Activated CD8-positive, alpha-beta T cell treated with anti-CD3 and anti-CD28 coated beads for 36 hours (primary cell): ENCODE measurements at regions not wholly inside any gene's neighbourhood (a gene's known extent, or its start where the extent isn't known, plus 50 kb on each side); places are given as distances from the start of the nearest gene placed in this dataset.

ENCODE experiments used
- ATAC-seq: fragments of 200-7000 bp; cut with Tn5 transposase; one replicate; pipeline ENCODE4 v1.10.0; 2021; ENCODE audit warnings: mild to moderate bottlenecking, moderate library complexity
- CTCF ChIA-PET: fragments of 350-600 bp; sonication (Branson Sonifier 250); formaldehyde crosslinking; loops from one replicate; lab custom pipeline; 2021; ENCODE audit warnings: antibody characterized with exemption; lab: Charles Lee
- POLR2A ChIA-PET: fragments of 350-600 bp; sonication (Branson Sonifier 250); formaldehyde crosslinking; loops from one replicate; lab custom pipeline; 2021; ENCODE audit warnings: antibody characterized with exemption; lab: Charles Lee
- DNase-seq: peaks from one replicate; pipeline ENCODE4 v3.0.0-alpha.2; 2020
- H3K27ac Mint-ChIP-seq: one replicate; pipeline ENCODE4 v1.8.0; 2021; ENCODE audit warnings: mild to moderate bottlenecking, mixed read lengths
- H3K27me3 Mint-ChIP-seq: one replicate; pipeline ENCODE4 v1.8.0; 2021; ENCODE audit warnings: mixed read lengths
- H3K36me3 Mint-ChIP-seq: one replicate; pipeline ENCODE4 v1.8.0; 2021; ENCODE audit warnings: low read depth, mixed read lengths
- H3K4me1 Mint-ChIP-seq: one replicate; pipeline ENCODE4 v1.8.0; 2021; ENCODE audit warnings: low read depth, mixed read lengths
- H3K4me3 Mint-ChIP-seq: one replicate; pipeline ENCODE4 v1.8.0; 2021; ENCODE audit warnings: mild to moderate bottlenecking, moderate library complexity, mixed read lengths
- H3K9me3 Mint-ChIP-seq: one replicate; pipeline ENCODE4 v1.8.0; 2021; ENCODE audit warnings: mixed read lengths
- intact Hi-C: fragments of 100-400 bp; cut with micrococcal nuclease; formaldehyde crosslinking; loops from one replicate; pipeline ENCODE4 v1.10.0; 2022
- TF ChIP-seq, protein P1 (sequence below): fragments of 200-600 bp; IDR thresholded peaks from one replicate; pipeline ENCODE4 v1.8.0; 2022; ENCODE audit warnings: antibody characterized with exemption, mild to moderate bottlenecking

- no peak for DNase-seq
- no peak overlapping the region for H3K27ac Mint-ChIP-seq
- H3K27me3 Mint-ChIP-seq, result peaks cover 2% of the 10 kb centered on the region
- ATAC-seq, result no peak
- H3K36me3 Mint-ChIP-seq, result no peaks in the 10 kb centered on the region
- peaks cover 4% of the 10 kb centered on the region for H3K9me3 Mint-ChIP-seq
- POLR2A ChIA-PET, result no interaction called here
- no peak overlapping the region for H3K4me3 Mint-ChIP-seq
- TF ChIP-seq, protein P1, sequence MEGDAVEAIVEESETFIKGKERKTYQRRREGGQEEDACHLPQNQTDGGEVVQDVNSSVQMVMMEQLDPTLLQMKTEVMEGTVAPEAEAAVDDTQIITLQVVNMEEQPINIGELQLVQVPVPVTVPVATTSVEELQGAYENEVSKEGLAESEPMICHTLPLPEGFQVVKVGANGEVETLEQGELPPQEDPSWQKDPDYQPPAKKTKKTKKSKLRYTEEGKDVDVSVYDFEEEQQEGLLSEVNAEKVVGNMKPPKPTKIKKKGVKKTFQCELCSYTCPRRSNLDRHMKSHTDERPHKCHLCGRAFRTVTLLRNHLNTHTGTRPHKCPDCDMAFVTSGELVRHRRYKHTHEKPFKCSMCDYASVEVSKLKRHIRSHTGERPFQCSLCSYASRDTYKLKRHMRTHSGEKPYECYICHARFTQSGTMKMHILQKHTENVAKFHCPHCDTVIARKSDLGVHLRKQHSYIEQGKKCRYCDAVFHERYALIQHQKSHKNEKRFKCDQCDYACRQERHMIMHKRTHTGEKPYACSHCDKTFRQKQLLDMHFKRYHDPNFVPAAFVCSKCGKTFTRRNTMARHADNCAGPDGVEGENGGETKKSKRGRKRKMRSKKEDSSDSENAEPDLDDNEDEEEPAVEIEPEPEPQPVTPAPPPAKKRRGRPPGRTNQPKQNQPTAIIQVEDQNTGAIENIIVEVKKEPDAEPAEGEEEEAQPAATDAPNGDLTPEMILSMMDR, result no peak
- CTCF ChIA-PET, result no interaction called here
- H3K4me1 Mint-ChIP-seq, result no peaks in the 10 kb centered on the region
- intact Hi-C loops, result no loop called here
These were observed 220.6 kb upstream of the SH3BP4 start for GRCh38 chr2:234731236-234731635.

- TF ChIP-seq, protein P1, result no peak
- intact Hi-C loops, result no loop called here
- ChIA-PET CTCF (no interaction called here), POLR2A (no interaction called here)
- no peaks in the 10 kb centered on the region for H3K4me1 Mint-ChIP-seq
- H3K4me3 Mint-ChIP-seq, result no peak overlapping the region
- ATAC-seq, result no peak
- H3K9me3 Mint-ChIP-seq, result no peaks in the 10 kb centered on the region
- DNase-seq, result no peak
- H3K27ac Mint-ChIP-seq, result no peak overlapping the region
- H3K36me3 Mint-ChIP-seq, result no peaks in the 10 kb centered on the region
- H3K27me3 Mint-ChIP-seq, result peaks cover 5% of the 10 kb centered on the region
These were observed 221.7 kb upstream of the SH3BP4 start for GRCh38 chr2:234730066-234730640.

DNA sequence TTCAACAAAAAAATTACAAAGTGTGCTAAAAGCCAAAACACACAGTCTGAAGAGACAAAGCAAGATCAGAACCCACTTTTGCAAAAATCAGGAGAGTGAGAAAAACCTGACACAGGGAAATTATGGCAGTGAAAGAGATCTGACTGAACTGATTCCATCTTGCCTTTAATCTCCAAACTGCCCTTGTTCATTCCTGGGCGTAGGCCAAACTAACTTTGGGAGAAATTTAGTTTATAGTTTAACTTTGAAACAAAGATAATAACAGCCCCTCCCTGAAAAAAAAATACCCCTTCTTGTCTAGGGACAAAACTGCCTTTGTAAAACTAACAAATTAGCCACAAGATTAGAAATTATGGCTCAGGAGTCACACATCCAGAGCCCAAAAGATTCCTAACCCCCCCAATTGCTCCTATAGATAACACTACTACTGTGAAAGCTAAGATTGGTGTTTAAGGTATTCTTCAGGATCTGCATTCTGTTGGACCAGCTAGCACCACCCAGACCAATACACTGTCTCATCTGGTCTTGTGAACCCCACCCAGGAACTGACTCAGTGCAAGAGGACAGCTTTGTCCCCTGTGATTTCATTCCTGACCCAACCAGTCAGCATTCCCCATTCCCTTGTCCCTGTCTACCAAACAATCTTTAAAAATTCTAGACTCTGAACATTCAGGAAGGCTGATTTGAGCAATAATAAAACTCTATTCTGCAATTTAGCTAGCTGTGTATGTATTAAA lies 226.1 kb upstream of the SH3BP4 start:
- no peaks in the 10 kb centered on the region for H3K4me1 Mint-ChIP-seq

DNA sequence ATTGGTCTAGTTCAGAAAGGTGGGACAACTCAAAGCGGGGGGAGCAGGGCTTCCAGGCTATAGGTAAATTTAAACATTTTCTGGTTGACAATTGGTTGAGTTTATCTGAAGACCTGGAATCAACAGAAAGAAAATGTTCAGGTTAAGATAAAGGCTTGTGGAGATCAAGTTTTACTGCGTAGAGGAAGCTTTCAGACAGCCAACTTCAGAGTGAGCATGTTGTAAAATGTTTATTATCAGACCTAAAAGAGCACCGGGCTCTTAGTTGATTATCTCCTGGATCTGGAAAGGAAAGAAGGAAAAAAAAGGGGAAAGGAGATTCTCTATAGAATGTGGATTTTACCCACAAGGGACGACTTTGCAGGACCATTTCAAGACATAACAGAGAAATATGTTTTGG lies 227.0 kb upstream of the SH3BP4 start:
- intact Hi-C loops, result no loop called here
- ChIA-PET POLR2A (no interaction called here), CTCF (no interaction called here)
- TF ChIP-seq, protein P1, result no peak
- Mint-ChIP-seq H3K36me3 (no peaks in the 10 kb centered on the region), H3K4me3 (no peak overlapping the region), H3K27ac (no peak overlapping the region), H3K9me3 (no peaks in the 10 kb centered on the region), H3K4me1 (no peaks in the 10 kb centered on the region), H3K27me3 (peaks cover 5% of the 10 kb centered on the region)
- DNase-seq (no peak), ATAC-seq (no peak)

More for the DNA sequence above, 226.1 kb upstream of the SH3BP4 start:
- Mint-ChIP-seq H3K9me3 (no peaks in the 10 kb centered on the region), H3K4me3 (no peak overlapping the region), H3K36me3 (no peaks in the 10 kb centered on the region), H3K27me3 (peaks cover 4% of the 10 kb centered on the region), H3K27ac (no peak overlapping the region)
- intact Hi-C loops, result no loop called here
- TF ChIP-seq, protein P1, result no peak
- ATAC-seq (no peak), DNase-seq (no peak)
- CTCF ChIA-PET, result no interaction called here
- POLR2A ChIA-PET, result no interaction called here

GRCh38 chr2:234723400-234723799 lies 226.5 kb upstream of the ARL4C start:
- POLR2A ChIA-PET, result no interaction called here
- H3K27ac Mint-ChIP-seq, result no peak overlapping the region
- no peak for ATAC-seq
- H3K4me1 Mint-ChIP-seq, result no peaks in the 10 kb centered on the region
- H3K9me3 Mint-ChIP-seq, result no peaks in the 10 kb centered on the region
- TF ChIP-seq, protein P1, result no peak
- CTCF ChIA-PET, result no interaction called here
- intact Hi-C loops, result no loop called here
- peaks cover 6% of the 10 kb centered on the region for H3K27me3 Mint-ChIP-seq
- no peak for DNase-seq
- H3K36me3 Mint-ChIP-seq, result no peaks in the 10 kb centered on the region
- no peak overlapping the region for H3K4me3 Mint-ChIP-seq
